ENCODE measurements at regions not wholly inside any gene's neighbourhood (a gene's known extent, or its start where the extent isn't known, plus 50 kb on each side); places are given as distances from the start of the nearest gene placed in this dataset.

DNA sequence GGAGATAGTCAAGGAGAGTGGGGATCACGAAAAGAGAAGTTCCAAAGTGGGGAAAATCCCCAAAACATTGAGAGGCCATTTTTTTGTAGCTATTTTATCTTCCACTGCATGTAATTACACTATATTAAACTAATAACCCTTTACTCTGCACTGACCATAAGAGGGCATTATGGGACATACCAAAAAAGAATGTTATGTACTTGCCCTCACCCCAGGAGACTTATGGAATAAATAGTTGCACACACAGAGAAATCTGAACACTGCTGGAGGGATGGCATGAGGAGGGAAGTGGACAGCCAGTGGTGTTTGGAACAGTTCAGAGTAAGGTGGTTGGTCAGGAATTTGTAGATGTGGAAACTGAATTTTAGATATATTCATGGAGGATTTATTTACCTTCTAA, 422.9 kb downstream of the SNAPC1 start:
- Histone ChIP-seq H3K27me3 (ENCODE audit: insufficient read depth, low read length) (no peaks in the 10 kb centered on the region), H3K18ac (ENCODE audit: low read length) (no peak overlapping the region)
- WGBS (ENCODE audit: extremely low coverage, insufficient coverage, insufficient read length) = no CpG with 5 or more reads among the region's 1 CpG

DNA sequence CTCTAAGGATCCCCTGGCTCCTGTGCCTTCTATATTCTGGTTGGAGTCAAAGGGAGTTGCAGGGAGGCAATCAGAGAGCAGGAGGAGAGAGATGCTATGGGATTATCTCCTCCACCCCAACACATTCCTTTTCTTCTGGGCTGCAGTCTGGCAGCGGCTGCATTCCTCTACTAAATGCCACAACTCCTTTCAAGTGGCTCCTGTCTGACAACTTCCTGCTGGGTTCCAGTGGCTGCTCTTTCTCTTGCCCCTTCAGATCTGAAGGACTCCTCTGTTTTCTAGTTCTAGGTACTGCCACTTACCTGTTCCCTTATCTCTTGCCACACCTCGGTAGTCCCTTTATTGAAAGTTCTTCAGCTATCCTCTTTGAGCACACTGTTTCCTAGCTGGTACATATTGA, 425.0 kb downstream of the SNAPC1 start:
- no peaks in the 10 kb centered on the region for H3K9me3 ChIP-seq (ENCODE audit: insufficient read depth, low read depth, low read length)
- no peak overlapping the region for H4K12ac ChIP-seq (ENCODE audit: low read depth, low read length)
- H3K4me2 ChIP-seq (ENCODE audit: low read length) = no peak overlapping the region
- H3K18ac ChIP-seq (ENCODE audit: low read length) = no peak overlapping the region
- WGBS (ENCODE audit: extremely low coverage, insufficient coverage, insufficient read length) = no CpG with 5 or more reads among the region's 2 CpGs
- no peak overlapping the region for H3K9ac ChIP-seq (ENCODE audit: low read length)
- no peak overlapping the region for H4K8ac ChIP-seq (ENCODE audit: low read depth, low read length)
- no peak overlapping the region for H3K4me3 ChIP-seq (ENCODE audit: low read depth, low read length)
- no peak overlapping the region for H3K4ac ChIP-seq (ENCODE audit: low read depth, low read length)
- no peaks in the 10 kb centered on the region for H3K27me3 ChIP-seq (ENCODE audit: insufficient read depth, low read length)
- no peaks in the 10 kb centered on the region for H3K79me1 ChIP-seq (ENCODE audit: low read length)
- H3K4me1 ChIP-seq (ENCODE audit: control insufficient read depth in 1 of 2, insufficient read depth in 2 of 2, low read length in 2 of 2) = peaks cover 0 to 6% of the 10 kb centered on the region in 2 experiments
- no peak overlapping the region for H3K23ac ChIP-seq (ENCODE audit: low read length)
- no peak overlapping the region for H2AFZ ChIP-seq (ENCODE audit: insufficient read depth, low read length, poor library complexity)
- no peak for DNase-seq
- no peaks in the 10 kb centered on the region for H3K36me3 ChIP-seq (ENCODE audit: control insufficient read depth in 1 of 2, insufficient read depth in 2 of 2, low read length in 2 of 2)
- H2BK5ac ChIP-seq (ENCODE audit: low read depth, low read length, poor library complexity) = no peak overlapping the region
- H4K91ac ChIP-seq (ENCODE audit: low read depth, low read length) = no peak overlapping the region
- H2AK5ac ChIP-seq (ENCODE audit: low read length) = no peak overlapping the region
- H3K14ac ChIP-seq (ENCODE audit: low read length) = no peak overlapping the region
- H2BK12ac ChIP-seq (ENCODE audit: low read length) = no peak overlapping the region
- H3K79me2 ChIP-seq (ENCODE audit: control insufficient read depth, insufficient read depth, low read length, poor library complexity) = no peaks in the 10 kb centered on the region
- no peak overlapping the region for H3K27ac ChIP-seq (ENCODE audit: low read depth, low read length)
- no peak overlapping the region for H2BK120ac ChIP-seq (ENCODE audit: insufficient read depth, low read length, poor library complexity)

More for the DNA sequence above, 422.9 kb downstream of the SNAPC1 start:
- no peak overlapping the region for H3K23ac ChIP-seq (ENCODE audit: low read length)
- no peak overlapping the region for H2BK12ac ChIP-seq (ENCODE audit: low read length)
- H3K9ac ChIP-seq (ENCODE audit: low read length) = no peak overlapping the region
- no peak for DNase-seq
- no peaks in the 10 kb centered on the region for H3K9me3 ChIP-seq (ENCODE audit: insufficient read depth, low read depth, low read length)
- H2AK5ac ChIP-seq (ENCODE audit: low read length) = no peak overlapping the region
- H3K4me3 ChIP-seq (ENCODE audit: low read depth, low read length) = no peak overlapping the region
- no peak overlapping the region for H4K8ac ChIP-seq (ENCODE audit: low read depth, low read length)
- no peak overlapping the region for H2AFZ ChIP-seq (ENCODE audit: insufficient read depth, low read length, poor library complexity)
- H3K4ac ChIP-seq (ENCODE audit: low read depth, low read length) = no peak overlapping the region
- no peak overlapping the region for H2BK120ac ChIP-seq (ENCODE audit: insufficient read depth, low read length, poor library complexity)
- no peaks in the 10 kb centered on the region for H3K79me1 ChIP-seq (ENCODE audit: low read length)
- H4K12ac ChIP-seq (ENCODE audit: low read depth, low read length) = no peak overlapping the region
- no peak overlapping the region for H3K14ac ChIP-seq (ENCODE audit: low read length)
- no peak overlapping the region for H3K27ac ChIP-seq (ENCODE audit: low read depth, low read length)
- H3K4me1 ChIP-seq (ENCODE audit: control insufficient read depth in 1 of 2, insufficient read depth in 2 of 2, low read length in 2 of 2) = peaks cover 0 to 6% of the 10 kb centered on the region in 2 experiments
- H3K36me3 ChIP-seq (ENCODE audit: control insufficient read depth in 1 of 2, insufficient read depth in 2 of 2, low read length in 2 of 2) = no peaks in the 10 kb centered on the region
- no peaks in the 10 kb centered on the region for H3K79me2 ChIP-seq (ENCODE audit: control insufficient read depth, insufficient read depth, low read length, poor library complexity)
- H4K91ac ChIP-seq (ENCODE audit: low read depth, low read length) = no peak overlapping the region
- no peak overlapping the region for H2BK5ac ChIP-seq (ENCODE audit: low read depth, low read length, poor library complexity)
- no peak overlapping the region for H3K4me2 ChIP-seq (ENCODE audit: low read length)

DNA sequence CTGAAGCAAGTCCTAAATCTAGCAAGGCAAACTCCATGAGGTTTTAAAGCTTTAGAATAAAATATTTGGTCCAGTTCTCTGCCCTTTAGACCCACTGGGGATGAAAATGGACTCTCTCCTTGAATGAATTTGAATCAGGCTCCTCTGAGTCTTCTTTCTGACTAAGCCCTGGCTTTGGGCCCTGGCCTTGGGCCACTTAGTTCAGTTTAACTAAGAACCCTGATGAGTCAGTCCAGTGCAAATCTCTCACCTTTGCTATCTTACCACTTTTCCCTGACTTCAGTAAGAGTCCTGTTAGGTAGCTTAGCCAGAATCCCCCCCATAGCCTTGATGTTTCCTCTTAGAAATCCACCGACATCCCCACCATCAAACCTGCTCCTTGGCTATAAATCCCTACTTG, 427.5 kb downstream of the SNAPC1 start:
- Histone ChIP-seq H2BK120ac (ENCODE audit: insufficient read depth, low read length, poor library complexity) (no peak overlapping the region), H3K4me3 (ENCODE audit: low read depth, low read length) (no peak overlapping the region), H3K79me1 (ENCODE audit: low read length) (no peaks in the 10 kb centered on the region), H3K27me3 (ENCODE audit: insufficient read depth, low read length) (no peaks in the 10 kb centered on the region), H4K12ac (ENCODE audit: low read depth, low read length) (no peak overlapping the region), H3K23ac (ENCODE audit: low read length) (no peak overlapping the region), H3K18ac (ENCODE audit: low read length) (no peak overlapping the region), H2AK5ac (ENCODE audit: low read length) (no peak overlapping the region), H2BK5ac (ENCODE audit: low read depth, low read length, poor library complexity) (no peak overlapping the region), H3K9ac (ENCODE audit: low read length) (no peak overlapping the region), H4K8ac (ENCODE audit: low read depth, low read length) (no peak overlapping the region), H4K91ac (ENCODE audit: low read depth, low read length) (no peak overlapping the region), H3K9me3 (ENCODE audit: insufficient read depth, low read depth, low read length) (no peaks in the 10 kb centered on the region), H3K4ac (ENCODE audit: low read depth, low read length) (no peak overlapping the region), H3K14ac (ENCODE audit: low read length) (no peak overlapping the region), H3K4me1 (ENCODE audit: control insufficient read depth in 1 of 2, insufficient read depth in 2 of 2, low read length in 2 of 2) (peaks cover 0 to 6% of the 10 kb centered on the region in 2 experiments), H3K27ac (ENCODE audit: low read depth, low read length) (no peak overlapping the region), H3K4me2 (ENCODE audit: low read length) (no peak overlapping the region), H3K79me2 (ENCODE audit: control insufficient read depth, insufficient read depth, low read length, poor library complexity) (no peaks in the 10 kb centered on the region), H2AFZ (ENCODE audit: insufficient read depth, low read length, poor library complexity) (no peak overlapping the region), H3K36me3 (ENCODE audit: control insufficient read depth in 1 of 2, insufficient read depth in 2 of 2, low read length in 2 of 2) (no peaks in the 10 kb centered on the region), H2BK12ac (ENCODE audit: low read length) (no peak overlapping the region)
- DNase-seq = no peak
- WGBS (ENCODE audit: extremely low coverage, insufficient coverage, insufficient read length) = no CpG with 5 or more reads among the region's 1 CpG

DNA sequence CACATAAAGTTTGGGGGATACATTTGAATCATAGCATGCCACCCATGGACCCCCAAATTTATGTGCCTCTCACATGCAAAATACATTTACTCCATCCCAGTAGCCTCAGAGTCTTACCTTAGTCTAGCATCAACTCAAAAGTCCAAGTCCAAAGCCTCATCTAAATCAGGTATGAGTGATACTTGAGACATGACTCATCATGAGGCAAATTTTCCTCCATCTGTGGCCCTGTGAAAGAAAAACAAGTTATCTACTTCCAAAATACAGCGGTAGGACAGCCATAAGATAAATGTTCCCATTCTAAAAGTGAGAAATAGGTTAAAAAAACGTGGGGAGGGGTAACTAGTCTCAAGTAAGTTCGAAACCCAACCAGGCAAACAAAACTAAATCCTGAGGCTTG, 444.2 kb downstream of the SNAPC1 start:
- H4K8ac ChIP-seq (ENCODE audit: low read depth, low read length) = no peak overlapping the region
- no peak overlapping the region for H2BK12ac ChIP-seq (ENCODE audit: low read length)
- H3K23ac ChIP-seq (ENCODE audit: low read length) = no peak overlapping the region
- no peak overlapping the region for H3K4me3 ChIP-seq (ENCODE audit: low read depth, low read length)
- no peak overlapping the region for H4K12ac ChIP-seq (ENCODE audit: low read depth, low read length)
- no peak overlapping the region for H2AFZ ChIP-seq (ENCODE audit: insufficient read depth, low read length, poor library complexity)
- peak in 1 of 2 donors; percentile 12 for DNase-seq
- no peak overlapping the region for H3K18ac ChIP-seq (ENCODE audit: low read length)
- no peak overlapping the region for H2AK5ac ChIP-seq (ENCODE audit: low read length)
- H3K4me2 ChIP-seq (ENCODE audit: low read length) = no peak overlapping the region
- no peaks in the 10 kb centered on the region for H3K27me3 ChIP-seq (ENCODE audit: insufficient read depth, low read length)
- H3K14ac ChIP-seq (ENCODE audit: low read length) = no peak overlapping the region
- no peak overlapping the region for H3K9ac ChIP-seq (ENCODE audit: low read length)
- no peaks in the 10 kb centered on the region for H3K79me2 ChIP-seq (ENCODE audit: control insufficient read depth, insufficient read depth, low read length, poor library complexity)
- H3K79me1 ChIP-seq (ENCODE audit: low read length) = no peaks in the 10 kb centered on the region
- H3K27ac ChIP-seq (ENCODE audit: low read depth, low read length) = no peak overlapping the region
- no peaks in the 10 kb centered on the region for H3K4me1 ChIP-seq (ENCODE audit: control insufficient read depth in 1 of 2, insufficient read depth in 2 of 2, low read length in 2 of 2)
- H2BK5ac ChIP-seq (ENCODE audit: low read depth, low read length, poor library complexity) = no peak overlapping the region
- no CpG with 5 or more reads among the region's 3 CpGs for WGBS (ENCODE audit: extremely low coverage, insufficient coverage, insufficient read length)
- H3K9me3 ChIP-seq (ENCODE audit: insufficient read depth, low read depth, low read length) = peaks cover 4% of the 10 kb centered on the region
- H3K36me3 ChIP-seq (ENCODE audit: control insufficient read depth in 1 of 2, insufficient read depth in 2 of 2, low read length in 2 of 2) = no peaks in the 10 kb centered on the region
- no peak overlapping the region for H3K4ac ChIP-seq (ENCODE audit: low read depth, low read length)
- H4K91ac ChIP-seq (ENCODE audit: low read depth, low read length) = no peak overlapping the region
- H2BK120ac ChIP-seq (ENCODE audit: insufficient read depth, low read length, poor library complexity) = no peak overlapping the region

All from trophoblast cell (in vitro differentiated cells and primary cell).